SHP77 (cell line): ENCODE measurements at regions not wholly inside any gene's neighbourhood (a gene's known extent, or its start where the extent isn't known, plus 50 kb on each side); places are given as distances from the start of the nearest gene placed in this dataset.
A peak's percentile ranks its signal among the peaks of the same experiment; 100 is the strongest.

ENCODE experiments used
- DNase-seq, 2 experiments: peaks; one replicate each; lab custom pipeline; 2025; lab: John Stamatoyannopoulos, UW

- DNase-seq: no peak
Measured at GRCh38 chr11:116505298-116506262, 267.2 kb downstream of the BUD13 start.

GRCh38 chr11:116504541-116505297 lies 268.1 kb downstream of the BUD13 start:
- no peak for DNase-seq

GRCh38 chr11:116503216-116504160 lies 269.3 kb downstream of the BUD13 start:
- DNase-seq: no peak

GRCh38 chr11:116502641-116503061 lies 270.1 kb downstream of the BUD13 start:
- DNase-seq: no peak

GRCh38 chr11:116501728-116502127 lies 271.1 kb downstream of the BUD13 start:
- no peak for DNase-seq

- no peak for DNase-seq
Measured at GRCh38 chr11:116500947-116501602, 271.7 kb downstream of the BUD13 start.

- no peak for DNase-seq
Measured at GRCh38 chr11:116500026-116500946, 272.5 kb downstream of the BUD13 start.

- DNase-seq: peak; percentile 68 to 85
Measured at GRCh38 chr11:116499396-116500003, 273.3 kb downstream of the BUD13 start.

GRCh38 chr11:116498161-116498560 lies 274.6 kb downstream of the BUD13 start:
- no peak for DNase-seq

- DNase-seq: no peak
Measured at GRCh38 chr11:116492600-116492999, 280.2 kb downstream of the BUD13 start.

- DNase-seq: no peak
Measured at GRCh38 chr11:116488836-116489389, 283.9 kb downstream of the BUD13 start.

- DNase-seq: no peak
Measured at GRCh38 chr11:116485425-116485824, 287.4 kb downstream of the BUD13 start.

GRCh38 chr11:116482716-116483115 lies 290.1 kb downstream of the BUD13 start:
- no peak for DNase-seq

- DNase-seq: no peak
Measured at GRCh38 chr11:116481126-116481675, 291.6 kb downstream of the BUD13 start.

- DNase-seq: no peak
Measured at GRCh38 chr11:116478669-116479668, 293.8 kb downstream of the BUD13 start.

- no peak for DNase-seq
Measured at GRCh38 chr11:116478205-116478604, 294.6 kb downstream of the BUD13 start.

- no peak for DNase-seq
Measured at GRCh38 chr11:116473790-116474346, 298.9 kb downstream of the BUD13 start.
